ENCODE measurements at regions not wholly inside any gene's neighbourhood (a gene's known extent, or its start where the extent isn't known, plus 50 kb on each side); places are given as distances from the start of the nearest gene placed in this dataset.
"Not testable (repeated sequence)": the region's sequence is repeated elsewhere in the genome, so short reads cannot be mapped to it uniquely, and the experiment has no call there.

- no peaks in the 10 kb centered on the region for H3K4me1 ChIP-seq (ENCODE audit: control insufficient read depth in 1 of 2, insufficient read depth in 2 of 2, low read length in 2 of 2)
- no peaks in the 10 kb centered on the region for H3K27me3 ChIP-seq (ENCODE audit: control insufficient read depth in 1 of 2, insufficient read depth in 2 of 2, low read length in 1 of 2)
- no peaks in the 10 kb centered on the region for H3K36me3 ChIP-seq (ENCODE audit: control insufficient read depth in 1 of 2, insufficient read depth in 2 of 2, low read length in 1 of 2)
- no peak overlapping the region for H3K4me3 ChIP-seq (ENCODE audit: low read length in 2 of 2)
- DNase-seq (no peak), ATAC-seq (ENCODE audit: low FRiP score) (no peak)
- H3K27ac ChIP-seq (ENCODE audit: low read depth in 1 of 2, low read length in 2 of 2) = no peak overlapping the region
- 66 to 71% methylated on average over 5 of the region's 5 CpGs for WGBS, 2 donors
- no peaks in the 10 kb centered on the region for H3K9me3 ChIP-seq (ENCODE audit: control insufficient read depth, low read length)
- intact Hi-C loops (cut with DNase I) = no loop called here
Observed at GRCh38 chr21:27339902-27340301, 373.0 kb upstream of the ADAMTS5 start.

GRCh38 chr21:27338007-27338406 lies 371.1 kb upstream of the ADAMTS5 start:
- H3K27me3 ChIP-seq (ENCODE audit: control insufficient read depth in 1 of 2, insufficient read depth in 2 of 2, low read length in 1 of 2); H3K9me3 ChIP-seq (ENCODE audit: control insufficient read depth, low read length); H3K27ac ChIP-seq (ENCODE audit: low read depth in 1 of 2, low read length in 2 of 2); H3K4me3 ChIP-seq (ENCODE audit: low read length in 2 of 2); H3K4me1 ChIP-seq (ENCODE audit: control insufficient read depth in 1 of 2, insufficient read depth in 2 of 2, low read length in 2 of 2); H3K36me3 ChIP-seq (ENCODE audit: control insufficient read depth in 1 of 2, insufficient read depth in 2 of 2, low read length in 1 of 2); ATAC-seq (ENCODE audit: low FRiP score); intact Hi-C loops (cut with DNase I): not testable (repeated sequence)
- DNase-seq = peak in 1 of 2 donors; percentile 55
- 86 to 92% methylated on average over 5 of the region's 5 CpGs for WGBS, 2 donors

GRCh38 chr21:27333096-27333495 lies 366.2 kb upstream of the ADAMTS5 start:
- H3K9me3 ChIP-seq (ENCODE audit: control insufficient read depth, low read length) = no peaks in the 10 kb centered on the region
- no peaks in the 10 kb centered on the region for H3K27me3 ChIP-seq (ENCODE audit: control insufficient read depth in 1 of 2, insufficient read depth in 2 of 2, low read length in 1 of 2)
- H3K27ac ChIP-seq (ENCODE audit: low read depth in 1 of 2, low read length in 2 of 2) = no peak overlapping the region
- ATAC-seq (ENCODE audit: low FRiP score) (no peak), DNase-seq (no peak)
- H3K4me3 ChIP-seq (ENCODE audit: low read length in 2 of 2) = no peak overlapping the region
- no peaks in the 10 kb centered on the region for H3K4me1 ChIP-seq (ENCODE audit: control insufficient read depth in 1 of 2, insufficient read depth in 2 of 2, low read length in 2 of 2)
- no peaks in the 10 kb centered on the region for H3K36me3 ChIP-seq (ENCODE audit: control insufficient read depth in 1 of 2, insufficient read depth in 2 of 2, low read length in 1 of 2)
- WGBS, 2 donors = 97 to 98% methylated on average over 1 of the region's 1 CpG
- intact Hi-C loops (cut with DNase I) = no loop called here

- no peak overlapping the region for H3K27ac ChIP-seq (ENCODE audit: low read depth in 1 of 2, low read length in 2 of 2)
Observed at GRCh38 chr21:27329255-27329851, 362.5 kb upstream of the ADAMTS5 start.

GRCh38 chr21:27326301-27326700 lies 359.4 kb upstream of the ADAMTS5 start:
- intact Hi-C loops (cut with DNase I) = no loop called here
- no peaks in the 10 kb centered on the region for H3K27me3 ChIP-seq (ENCODE audit: control insufficient read depth in 1 of 2, insufficient read depth in 2 of 2, low read length in 1 of 2)
- 55 to 57% methylated on average over 4 of the region's 4 CpGs for WGBS, 2 donors
- no peak overlapping the region for H3K4me3 ChIP-seq (ENCODE audit: low read length in 2 of 2)
- no peak overlapping the region for H3K27ac ChIP-seq (ENCODE audit: low read depth in 1 of 2, low read length in 2 of 2)
- no peaks in the 10 kb centered on the region for H3K4me1 ChIP-seq (ENCODE audit: control insufficient read depth in 1 of 2, insufficient read depth in 2 of 2, low read length in 2 of 2)
- DNase-seq (no peak), ATAC-seq (ENCODE audit: low FRiP score) (no peak)
- no peaks in the 10 kb centered on the region for H3K36me3 ChIP-seq (ENCODE audit: control insufficient read depth in 1 of 2, insufficient read depth in 2 of 2, low read length in 1 of 2)
- no peaks in the 10 kb centered on the region for H3K9me3 ChIP-seq (ENCODE audit: control insufficient read depth, low read length)

More at GRCh38 chr21:27329255-27329851, 362.5 kb upstream of the ADAMTS5 start:
- H3K4me1 ChIP-seq (ENCODE audit: control insufficient read depth in 1 of 2, insufficient read depth in 2 of 2, low read length in 2 of 2) = no peaks in the 10 kb centered on the region
- intact Hi-C loops (cut with DNase I) = no loop called here
- H3K27me3 ChIP-seq (ENCODE audit: control insufficient read depth in 1 of 2, insufficient read depth in 2 of 2, low read length in 1 of 2) = no peaks in the 10 kb centered on the region
- no peak for DNase-seq
- no peaks in the 10 kb centered on the region for H3K36me3 ChIP-seq (ENCODE audit: control insufficient read depth in 1 of 2, insufficient read depth in 2 of 2, low read length in 1 of 2)
- no peak overlapping the region for H3K4me3 ChIP-seq (ENCODE audit: low read length in 2 of 2)
- 10 to 14% methylated on average over 6 of the region's 6 CpGs for WGBS, 2 donors
- ATAC-seq (ENCODE audit: low FRiP score) = no peak
- H3K9me3 ChIP-seq (ENCODE audit: control insufficient read depth, low read length) = no peaks in the 10 kb centered on the region

- Histone ChIP-seq H3K4me1 (ENCODE audit: control insufficient read depth in 1 of 2, insufficient read depth in 2 of 2, low read length in 2 of 2) (no peaks in the 10 kb centered on the region), H3K9me3 (ENCODE audit: control insufficient read depth, low read length) (no peaks in the 10 kb centered on the region), H3K27me3 (ENCODE audit: control insufficient read depth in 1 of 2, insufficient read depth in 2 of 2, low read length in 1 of 2) (no peaks in the 10 kb centered on the region), H3K4me3 (ENCODE audit: low read length in 2 of 2) (no peak overlapping the region), H3K27ac (ENCODE audit: low read depth in 1 of 2, low read length in 2 of 2) (no peak overlapping the region), H3K36me3 (ENCODE audit: control insufficient read depth in 1 of 2, insufficient read depth in 2 of 2, low read length in 1 of 2) (no peaks in the 10 kb centered on the region)
- intact Hi-C loops (cut with DNase I) = no loop called here
- 60 to 62% methylated on average over 2 of the region's 2 CpGs for WGBS, 2 donors
- ATAC-seq (ENCODE audit: low FRiP score) (no peak), DNase-seq (no peak)
Observed at GRCh38 chr21:27323331-27323730, 356.4 kb upstream of the ADAMTS5 start.

- intact Hi-C loops (cut with DNase I) = no loop called here
- 92 to 99% methylated on average over 2 of the region's 2 CpGs for WGBS, 2 donors
- Histone ChIP-seq H3K27ac (ENCODE audit: low read depth in 1 of 2, low read length in 2 of 2) (no peak overlapping the region), H3K27me3 (ENCODE audit: control insufficient read depth in 1 of 2, insufficient read depth in 2 of 2, low read length in 1 of 2) (no peaks in the 10 kb centered on the region), H3K9me3 (ENCODE audit: control insufficient read depth, low read length) (peaks cover 1% of the 10 kb centered on the region), H3K4me1 (ENCODE audit: control insufficient read depth in 1 of 2, insufficient read depth in 2 of 2, low read length in 2 of 2) (no peaks in the 10 kb centered on the region), H3K4me3 (ENCODE audit: low read length in 2 of 2) (no peak overlapping the region), H3K36me3 (ENCODE audit: control insufficient read depth in 1 of 2, insufficient read depth in 2 of 2, low read length in 1 of 2) (no peaks in the 10 kb centered on the region)
- no peak for ATAC-seq (ENCODE audit: low FRiP score)
- no peak for DNase-seq
Observed at GRCh38 chr21:27321791-27322190, 354.9 kb upstream of the ADAMTS5 start.

GRCh38 chr21:27320868-27321267 lies 354.0 kb upstream of the ADAMTS5 start:
- Histone ChIP-seq H3K36me3 (ENCODE audit: control insufficient read depth in 1 of 2, insufficient read depth in 2 of 2, low read length in 1 of 2) (no peaks in the 10 kb centered on the region), H3K4me3 (ENCODE audit: low read length in 2 of 2) (no peak overlapping the region), H3K27ac (ENCODE audit: low read depth in 1 of 2, low read length in 2 of 2) (no peak overlapping the region), H3K9me3 (ENCODE audit: control insufficient read depth, low read length) (peaks cover 1% of the 10 kb centered on the region), H3K27me3 (ENCODE audit: control insufficient read depth in 1 of 2, insufficient read depth in 2 of 2, low read length in 1 of 2) (no peaks in the 10 kb centered on the region), H3K4me1 (ENCODE audit: control insufficient read depth in 1 of 2, insufficient read depth in 2 of 2, low read length in 2 of 2) (no peaks in the 10 kb centered on the region)
- ATAC-seq (ENCODE audit: low FRiP score) (no peak), DNase-seq (no peak)
- WGBS, 2 donors = 88 to 90% methylated on average over 3 of the region's 3 CpGs
- intact Hi-C loops (cut with DNase I) = no loop called here

GRCh38 chr21:27317601-27318000 lies 350.7 kb upstream of the ADAMTS5 start:
- H3K27me3 ChIP-seq (ENCODE audit: control insufficient read depth in 1 of 2, insufficient read depth in 2 of 2, low read length in 1 of 2); DNase-seq; ATAC-seq (ENCODE audit: low FRiP score); H3K4me1 ChIP-seq (ENCODE audit: control insufficient read depth in 1 of 2, insufficient read depth in 2 of 2, low read length in 2 of 2); intact Hi-C loops (cut with DNase I); H3K4me3 ChIP-seq (ENCODE audit: low read length in 2 of 2); H3K27ac ChIP-seq (ENCODE audit: low read depth in 1 of 2, low read length in 2 of 2); H3K9me3 ChIP-seq (ENCODE audit: control insufficient read depth, low read length); H3K36me3 ChIP-seq (ENCODE audit: control insufficient read depth in 1 of 2, insufficient read depth in 2 of 2, low read length in 1 of 2): not testable (repeated sequence)
- WGBS, 2 donors = 98 to 99% methylated on average over 3 of the region's 3 CpGs
